SK-N-SH (cell line): ENCODE measurements at regions not wholly inside any gene's neighbourhood (a gene's known extent, or its start where the extent isn't known, plus 50 kb on each side); places are given as distances from the start of the nearest gene placed in this dataset.

Source experiments
- CTCF ChIP-seq: fragments of 200-600 bp; sonication (generic); IDR thresholded peaks from 2 replicates; pipeline ENCODE4 v1.6.1; 2017; ENCODE audit warnings: antibody characterized with exemption, mild to moderate bottlenecking, moderate library complexity
- RFX5 ChIP-seq: IDR thresholded peaks from 2 replicates; pipeline ENCODE4 v1.6.1; 2012; ENCODE audit warnings: mild to moderate bottlenecking, improper control_type of control experiment, low read length
- SIN3A ChIP-seq: IDR thresholded peaks from 2 replicates; pipeline ENCODE4 v1.6.1; 2012; ENCODE audit warnings: low read depth, mild to moderate bottlenecking, low read length, moderate library complexity, borderline replicate concordance
- TF ChIP-seq, protein P1 (sequence below): IDR thresholded peaks from 2 replicates; pipeline ENCODE4; 2012

DNA sequence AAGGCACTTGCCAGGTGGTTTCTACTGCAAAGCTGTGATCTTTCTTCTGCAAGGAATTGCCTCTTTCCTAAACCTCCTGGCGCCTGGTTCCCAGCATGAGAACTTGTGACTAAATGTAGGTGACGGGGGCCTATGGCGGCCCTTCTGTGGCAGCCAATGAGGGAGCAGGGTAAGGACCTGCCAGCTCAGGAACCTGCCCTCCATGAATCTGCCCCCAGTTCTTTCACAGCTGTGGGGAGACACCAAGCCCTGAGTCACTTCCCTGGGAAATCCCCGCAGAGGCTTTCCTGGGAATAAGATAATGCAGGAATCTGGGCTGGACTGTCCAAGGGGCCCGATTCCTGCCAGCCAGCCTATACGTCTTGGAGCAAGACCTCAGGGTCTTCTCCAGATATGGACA lies 56.7 kb upstream of the CTNNA1 start:
- TF ChIP-seq CTCF (no peak), RFX5 (no peak), SIN3A (no peak)
- TF ChIP-seq, protein P1, sequence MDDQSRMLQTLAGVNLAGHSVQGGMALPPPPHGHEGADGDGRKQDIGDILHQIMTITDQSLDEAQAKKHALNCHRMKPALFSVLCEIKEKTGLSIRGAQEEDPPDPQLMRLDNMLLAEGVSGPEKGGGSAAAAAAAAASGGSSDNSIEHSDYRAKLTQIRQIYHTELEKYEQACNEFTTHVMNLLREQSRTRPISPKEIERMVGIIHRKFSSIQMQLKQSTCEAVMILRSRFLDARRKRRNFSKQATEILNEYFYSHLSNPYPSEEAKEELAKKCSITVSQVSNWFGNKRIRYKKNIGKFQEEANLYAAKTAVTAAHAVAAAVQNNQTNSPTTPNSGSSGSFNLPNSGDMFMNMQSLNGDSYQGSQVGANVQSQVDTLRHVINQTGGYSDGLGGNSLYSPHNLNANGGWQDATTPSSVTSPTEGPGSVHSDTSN: peak; percentile 54
